ENCODE measurements at regions not wholly inside any gene's neighbourhood (a gene's known extent, or its start where the extent isn't known, plus 50 kb on each side); places are given as distances from the start of the nearest gene placed in this dataset.

GRCh38 chr11:70574725-70575347 lies 176.5 kb downstream of the CTTN start:
- Histone ChIP-seq H3K9me2 (ENCODE audit: insufficient read depth, low read length) (no peaks in the 10 kb centered on the region), H3K9me3 (ENCODE audit: low read length) (no peaks in the 10 kb centered on the region), H3K9ac (ENCODE audit: low read length) (no peak overlapping the region), H3K36me3 (ENCODE audit: insufficient read depth, low read length) (no peaks in the 10 kb centered on the region), H3K4me2 (ENCODE audit: low read length) (no peak overlapping the region), H2AFZ (ENCODE audit: low read depth, low read length) (no peak overlapping the region), H3K27me3 (ENCODE audit: insufficient read depth, low read depth, low read length) (no peaks in the 10 kb centered on the region), H3K79me2 (replicated peaks; ENCODE audit: insufficient read depth, low read length) (no peaks in the 10 kb centered on the region), H3F3A (ENCODE audit: insufficient read depth, low read length, poor library complexity, severe bottlenecking) (no peaks in the 10 kb centered on the region), H3K27ac (ENCODE audit: low read length) (no peak overlapping the region), H4K20me1 (ENCODE audit: insufficient read depth) (no peaks in the 10 kb centered on the region), H3K4me3 (ENCODE audit: low read length) (no peak overlapping the region)
- TF ChIP-seq REST (IDR thresholded peaks at IDR 0.05; ENCODE audit: borderline replicate concordance): no peak
- no peak for TF ChIP-seq TAF1 (IDR thresholded peaks at IDR 0.05; ENCODE audit: low read depth)
- no peak for TF ChIP-seq CTCF (IDR thresholded peaks at IDR 0.05; ENCODE audit: poor library complexity, severe bottlenecking)
- no peak for TF ChIP-seq RAD21 (conservative IDR thresholded peaks at IDR 0.05)
- TF ChIP-seq EP300 (conservative IDR thresholded peaks at IDR 0.05; ENCODE audit: poor library complexity, severe bottlenecking): no peak
- no peak for TF ChIP-seq EZH2 (IDR thresholded peaks at IDR 0.05; ENCODE audit: borderline replicate concordance, insufficient read depth, low read length, poor library complexity, severe bottlenecking)

- no peak overlapping the region for H3K4me2 ChIP-seq (ENCODE audit: low read length)
- no peaks in the 10 kb centered on the region for H3K27me3 ChIP-seq (ENCODE audit: insufficient read depth, low read depth, low read length)
- H3F3A ChIP-seq (ENCODE audit: insufficient read depth, low read length, poor library complexity, severe bottlenecking): no peaks in the 10 kb centered on the region
- TF ChIP-seq EZH2 (IDR thresholded peaks at IDR 0.05; ENCODE audit: borderline replicate concordance, insufficient read depth, low read length, poor library complexity, severe bottlenecking) (no peak), RAD21 (conservative IDR thresholded peaks at IDR 0.05) (no peak), TAF1 (IDR thresholded peaks at IDR 0.05; ENCODE audit: low read depth) (no peak), CTCF (IDR thresholded peaks at IDR 0.05; ENCODE audit: poor library complexity, severe bottlenecking) (no peak), EP300 (conservative IDR thresholded peaks at IDR 0.05; ENCODE audit: poor library complexity, severe bottlenecking) (no peak)
- H3K79me2 ChIP-seq (replicated peaks; ENCODE audit: insufficient read depth, low read length): no peaks in the 10 kb centered on the region
- no peak overlapping the region for H2AFZ ChIP-seq (ENCODE audit: low read depth, low read length)
- H3K4me3 ChIP-seq (ENCODE audit: low read length): no peak overlapping the region
- H3K36me3 ChIP-seq (ENCODE audit: insufficient read depth, low read length): no peaks in the 10 kb centered on the region
- no peaks in the 10 kb centered on the region for H3K9me2 ChIP-seq (ENCODE audit: insufficient read depth, low read length)
- H3K27ac ChIP-seq (ENCODE audit: low read length): no peak overlapping the region
- H3K9ac ChIP-seq (ENCODE audit: low read length): no peak overlapping the region
- H4K20me1 ChIP-seq (ENCODE audit: insufficient read depth): no peaks in the 10 kb centered on the region
- H3K9me3 ChIP-seq (ENCODE audit: low read length): no peaks in the 10 kb centered on the region
Observed at GRCh38 chr11:70575396-70576060, 177.2 kb downstream of the CTTN start.
